CD4-positive, alpha-beta T cell (primary cell): ENCODE measurements at regions not wholly inside any gene's neighbourhood (a gene's known extent, or its start where the extent isn't known, plus 50 kb on each side); places are given as distances from the start of the nearest gene placed in this dataset.

Experiments
- ATAC-seq: fragments of 200-7000 bp; cut with Tn5 transposase; one replicate; pipeline ENCODE4 v1.10.0; 2022; ENCODE audit warnings: mild to moderate bottlenecking; ENCODE audit not compliant: poor library complexity
- CTCF ChIA-PET: fragments of 350-600 bp; sonication (Branson Sonifier 250); formaldehyde crosslinking; loops from one replicate; lab custom pipeline; 2021; ENCODE audit warnings: antibody characterized with exemption, inconsistent platforms; lab: Charles Lee
- POLR2A ChIA-PET: fragments of 350-600 bp; sonication (Branson Sonifier 250); formaldehyde crosslinking; loops from one replicate; lab custom pipeline; 2021; ENCODE audit warnings: antibody characterized with exemption, inconsistent platforms; lab: Charles Lee
- DNase-seq, 14 experiments: peaks; one replicate each; pipeline ENCODE4 v3.0.0-alpha.2; 2013 to 2020; ENCODE audit warnings: mixed read lengths in 2 of 14
- H3K27ac ChIP-seq, 2 donors: one replicate each; pipeline versions ENCODE4 v1.5.1 to v1.7.0; 2013; ENCODE audit warnings: low read length in 2 of 2, low read depth in 1 of 2, mild to moderate bottlenecking in 1 of 2
- H3K27me3 ChIP-seq, 2 experiments: 1 replicate in 1 of 2; 2 replicates in 1 of 2; pipeline versions ENCODE4 v1.6.1 to v1.7.0; 2013; ENCODE audit warnings: low read length in 2 of 2, control low read depth in 1 of 2, mild to moderate bottlenecking in 1 of 2, moderate library complexity in 1 of 2; ENCODE audit not compliant: insufficient read depth in 2 of 2, control insufficient read depth in 1 of 2
- H3K36me3 ChIP-seq: one replicate; pipeline ENCODE4 v1.6.1; 2013; ENCODE audit warnings: low read length, control low read depth; ENCODE audit not compliant: insufficient read depth
- H3K4me1 ChIP-seq: one replicate; pipeline ENCODE4 v1.6.1; 2013; ENCODE audit warnings: low read length, control low read depth; ENCODE audit not compliant: insufficient read depth
- H3K4me3 ChIP-seq: one replicate; pipeline ENCODE4 v1.5.1; 2013; ENCODE audit warnings: mild to moderate bottlenecking, low read length, moderate library complexity
- H3K9me3 ChIP-seq, 2 experiments: 1 replicate in 1 of 2; 2 replicates in 1 of 2; pipeline versions ENCODE4 v1.6.1 to v1.7.0; 2013; ENCODE audit warnings: low read length in 2 of 2, mild to moderate bottlenecking in 2 of 2, control low read depth in 1 of 2, moderate library complexity in 1 of 2; ENCODE audit not compliant: control insufficient read depth in 1 of 2, insufficient read depth in 1 of 2
- H3K27ac Mint-ChIP-seq: one replicate; pipeline ENCODE4 v1.8.0; 2020; ENCODE audit warnings: mixed read lengths
- H3K27me3 Mint-ChIP-seq: one replicate; pipeline ENCODE4 v1.8.0; 2021; ENCODE audit warnings: mixed read lengths
- H3K36me3 Mint-ChIP-seq: one replicate; pipeline ENCODE4 v1.8.0; 2021; ENCODE audit warnings: low read depth, mixed read lengths
- H3K4me1 Mint-ChIP-seq: one replicate; pipeline ENCODE4 v1.8.0; 2021; ENCODE audit warnings: low read depth, mixed read lengths
- H3K4me3 Mint-ChIP-seq: one replicate; pipeline ENCODE4 v1.8.0; 2020; ENCODE audit warnings: mild to moderate bottlenecking, mixed read lengths
- H3K9me3 Mint-ChIP-seq: one replicate; pipeline ENCODE4 v1.8.0; 2020; ENCODE audit warnings: mixed read lengths
- CTCF ChIP-seq: fragments of 200-600 bp; IDR thresholded peaks from one replicate; pipeline ENCODE4 v1.8.0; 2022; ENCODE audit warnings: antibody characterized with exemption, mild to moderate bottlenecking
- intact Hi-C, 2 experiments: fragments of 100-400 bp; cut with DNase I in 1 of 2; cut with micrococcal nuclease in 1 of 2; formaldehyde crosslinking; loops; one replicate each; pipeline versions ENCODE4 v1.15.1 to v1.9.0; 2023 to 2025; cut with DNase I, micrococcal nuclease

- TF ChIP-seq CTCF = no peak
- no peak overlapping the region for H3K27ac ChIP-seq
- CTCF ChIA-PET = no interaction called here
- DNase-seq (no peak), ATAC-seq (no peak)
- peaks cover 0 to 3% of the 10 kb centered on the region in 2 experiments for H3K9me3 ChIP-seq
- intact Hi-C loops = no loop called here
- H3K36me3 ChIP-seq = no peaks in the 10 kb centered on the region
- peaks cover 3% of the 10 kb centered on the region for H3K9me3 Mint-ChIP-seq
- H3K4me1 ChIP-seq = no peaks in the 10 kb centered on the region
- H3K27ac Mint-ChIP-seq = no peak overlapping the region
- no peak overlapping the region for H3K4me3 ChIP-seq
- POLR2A ChIA-PET = no interaction called here
- no peaks in the 10 kb centered on the region for H3K36me3 Mint-ChIP-seq
- H3K4me3 Mint-ChIP-seq = no peak overlapping the region
- no peaks in the 10 kb centered on the region for H3K27me3 Mint-ChIP-seq
- H3K27me3 ChIP-seq = no peaks in the 10 kb centered on the region
- no peaks in the 10 kb centered on the region for H3K4me1 Mint-ChIP-seq
Measured at GRCh38 chr2:66815886-66816285, 381.0 kb downstream of the MEIS1 start.

- Histone ChIP-seq H3K27me3 (no peaks in the 10 kb centered on the region), H3K4me1 (no peaks in the 10 kb centered on the region), H3K27ac (no peak overlapping the region), H3K9me3 (peaks cover 0 to 14% of the 10 kb centered on the region in 2 experiments), H3K36me3 (no peaks in the 10 kb centered on the region), H3K4me3 (no peak overlapping the region)
- no peak for TF ChIP-seq CTCF
- DNase-seq (no peak), ATAC-seq (no peak)
- H3K9me3 Mint-ChIP-seq = peaks cover 5% of the 10 kb centered on the region
- H3K36me3 Mint-ChIP-seq = no peaks in the 10 kb centered on the region
- no peaks in the 10 kb centered on the region for H3K4me1 Mint-ChIP-seq
- H3K27ac Mint-ChIP-seq = no peak overlapping the region
- intact Hi-C loops = no loop called here
- no peaks in the 10 kb centered on the region for H3K27me3 Mint-ChIP-seq
- H3K4me3 Mint-ChIP-seq = no peak overlapping the region
- ChIA-PET POLR2A (interaction anchor here (0.6 kb wide), 1 partner anchor 510 kb away, joined by 4 read pairs; no protein-coding TSS in a partner anchor), CTCF (no interaction called here)
Measured at GRCh38 chr2:66821168-66821567, 386.2 kb downstream of the MEIS1 start.

GRCh38 chr2:66822186-66822585 is 387.3 kb downstream of the MEIS1 start:
- ChIA-PET CTCF (no interaction called here), POLR2A (interaction anchor here (0.6 kb wide), 1 partner anchor 1251 kb away, joined by 3 read pairs; no protein-coding TSS in a partner anchor)
- no peak overlapping the region for H3K27ac ChIP-seq
- no peaks in the 10 kb centered on the region for H3K4me1 ChIP-seq
- H3K36me3 ChIP-seq = no peaks in the 10 kb centered on the region
- H3K9me3 ChIP-seq = peaks cover 0 to 14% of the 10 kb centered on the region in 2 experiments
- no peaks in the 10 kb centered on the region for H3K27me3 ChIP-seq
- Mint-ChIP-seq H3K9me3 (peaks cover 5% of the 10 kb centered on the region), H3K27ac (no peak overlapping the region), H3K4me3 (no peak overlapping the region), H3K4me1 (no peaks in the 10 kb centered on the region), H3K27me3 (no peaks in the 10 kb centered on the region), H3K36me3 (no peaks in the 10 kb centered on the region)
- ATAC-seq (no peak), DNase-seq (no peak)
- intact Hi-C loops = no loop called here
- no peak overlapping the region for H3K4me3 ChIP-seq
- TF ChIP-seq CTCF = no peak
